ENCODE measurements at regions not wholly inside any gene's neighbourhood (a gene's known extent, or its start where the extent isn't known, plus 50 kb on each side); places are given as distances from the start of the nearest gene placed in this dataset.

DNA sequence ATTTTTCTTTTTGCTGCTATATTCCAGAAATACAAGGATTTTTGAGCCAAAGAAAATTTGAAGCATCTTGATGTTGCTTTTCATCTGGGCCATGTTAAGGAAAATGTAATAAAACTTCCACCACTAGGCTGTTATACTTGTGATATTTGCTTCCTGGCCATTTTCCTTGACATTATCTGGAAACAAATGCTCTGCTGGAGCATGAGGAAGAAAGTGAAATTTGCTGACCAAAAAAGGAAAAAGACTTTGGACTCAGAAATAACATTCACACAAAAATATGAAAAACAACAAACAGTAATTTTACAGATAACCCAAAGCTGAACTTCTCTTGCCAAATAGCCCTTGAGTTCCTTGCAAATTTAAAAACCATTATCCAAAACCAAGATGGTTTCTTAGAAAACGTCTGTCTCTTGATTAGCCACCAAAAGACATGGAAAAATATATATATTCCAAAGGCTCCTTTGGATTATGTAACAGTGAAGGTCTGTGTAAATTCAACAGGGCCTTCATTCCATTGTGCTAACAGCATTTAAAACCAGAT, 344.5 kb downstream of the LMX1A start:
- Histone ChIP-seq H3K9me1 (ENCODE audit: control insufficient read depth, insufficient read depth, low read length) (no peaks in the 10 kb centered on the region), H4K20me1 (replicated peaks; ENCODE audit: control insufficient read depth, insufficient read depth, low read length) (no peaks in the 10 kb centered on the region), H3K9me3 (replicated peaks; ENCODE audit: control insufficient read depth, insufficient read depth, low read depth, low read length) (no peaks in the 10 kb centered on the region), H3K79me2 (ENCODE audit: control insufficient read depth, insufficient read depth, low read length) (no peaks in the 10 kb centered on the region), H3K27me3 (ENCODE audit: control insufficient read depth in 2 of 2, insufficient read depth in 2 of 2, low read length in 2 of 2) (no peaks in the 10 kb centered on the region), H3K4me2 (ENCODE audit: insufficient read depth, low read length) (no peak overlapping the region), H3K27ac (ENCODE audit: extremely low read depth, low read depth, low read length) (no peak overlapping the region), H3K9ac (ENCODE audit: insufficient read depth in 1 of 2, low read depth in 2 of 2, low read length in 2 of 2) (no peak overlapping the region), H3K4me1 (replicated peaks in 1 of 2; ENCODE audit: control insufficient read depth in 2 of 2, insufficient read depth in 2 of 2, low read length in 2 of 2) (no peaks in the 10 kb centered on the region), H3K4me3 (no peak overlapping the region), H3K36me3 (ENCODE audit: control insufficient read depth, insufficient read depth, low read length) (no peaks in the 10 kb centered on the region), H2AFZ (ENCODE audit: low read depth, low read length) (no peak overlapping the region)
- DNase-seq (ENCODE audit: extremely low read depth in 1 of 4, low spot score in 3 of 4): no peak
- in situ Hi-C loops (cut with MboI) (no loop called here), intact Hi-C loops (cut with micrococcal nuclease) (no loop called here)
- WGBS (ENCODE audit: insufficient coverage, low coverage, missing lambda C conversion rate): 0% methylated on average over 1 of the region's 1 CpG
- no peak for FAIRE-seq
- BruUV-seq (replicated peaks): no TSS peak
- ChIA-PET CTCF (ENCODE audit: low intra/inter-chr PET ratio) (no interaction called here), POLR2A (no interaction called here)
- ATAC-seq: no peak
- TF ChIP-seq SAFB (IDR thresholded peaks at IDR 0.05; ENCODE audit: borderline replicate concordance, low read depth, low read length): no peak
- no peak for TF ChIP-seq ZNF717 (CRISPR knock-in tag; IDR thresholded peaks at IDR 0.05)
- TF ChIP-seq, protein P1, sequence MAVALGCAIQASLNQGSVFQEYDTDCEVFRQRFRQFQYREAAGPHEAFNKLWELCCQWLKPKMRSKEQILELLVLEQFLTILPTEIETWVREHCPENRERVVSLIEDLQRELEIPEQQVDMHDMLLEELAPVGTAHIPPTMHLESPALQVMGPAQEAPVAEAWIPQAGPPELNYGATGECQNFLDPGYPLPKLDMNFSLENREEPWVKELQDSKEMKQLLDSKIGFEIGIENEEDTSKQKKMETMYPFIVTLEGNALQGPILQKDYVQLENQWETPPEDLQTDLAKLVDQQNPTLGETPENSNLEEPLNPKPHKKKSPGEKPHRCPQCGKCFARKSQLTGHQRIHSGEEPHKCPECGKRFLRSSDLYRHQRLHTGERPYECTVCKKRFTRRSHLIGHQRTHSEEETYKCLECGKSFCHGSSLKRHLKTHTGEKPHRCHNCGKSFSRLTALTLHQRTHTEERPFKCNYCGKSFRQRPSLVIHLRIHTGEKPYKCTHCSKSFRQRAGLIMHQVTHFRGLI (CRISPR knock-in tag; IDR thresholded peaks at IDR 0.05): no peak
- TF ChIP-seq RB1 (IDR thresholded peaks at IDR 0.05; ENCODE audit: low read depth): no peak
- TF ChIP-seq MEIS2 (IDR thresholded peaks at IDR 0.05; ENCODE audit: partially characterized antibody): no peak
- TF ChIP-seq, protein P2, sequence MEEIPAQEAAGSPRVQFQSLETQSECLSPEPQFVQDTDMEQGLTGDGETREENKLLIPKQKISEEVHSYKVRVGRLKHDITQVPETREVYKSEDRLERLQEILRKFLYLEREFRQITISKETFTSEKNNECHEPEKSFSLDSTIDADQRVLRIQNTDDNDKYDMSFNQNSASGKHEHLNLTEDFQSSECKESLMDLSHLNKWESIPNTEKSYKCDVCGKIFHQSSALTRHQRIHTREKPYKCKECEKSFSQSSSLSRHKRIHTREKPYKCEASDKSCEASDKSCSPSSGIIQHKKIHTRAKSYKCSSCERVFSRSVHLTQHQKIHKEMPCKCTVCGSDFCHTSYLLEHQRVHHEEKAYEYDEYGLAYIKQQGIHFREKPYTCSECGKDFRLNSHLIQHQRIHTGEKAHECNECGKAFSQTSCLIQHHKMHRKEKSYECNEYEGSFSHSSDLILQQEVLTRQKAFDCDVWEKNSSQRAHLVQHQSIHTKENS (CRISPR knock-in tag; IDR thresholded peaks at IDR 0.05): no peak
- TF ChIP-seq PRMT5 (CRISPR knock-in tag; IDR thresholded peaks at IDR 0.05): no peak
- no peak for TF ChIP-seq XRCC4 (IDR thresholded peaks at IDR 0.05; ENCODE audit: extremely low read depth, insufficient read depth, insufficient read length)
- no peak for TF ChIP-seq ZEB2 (IDR thresholded peaks at IDR 0.05)
- TF ChIP-seq FOXK1 (CRISPR knock-in tag; IDR thresholded peaks at IDR 0.05; ENCODE audit: borderline replicate concordance): no peak
- TF ChIP-seq NR1H2 (CRISPR knock-in tag; IDR thresholded peaks at IDR 0.05): no peak
- no peak for TF ChIP-seq EZH2 (IDR thresholded peaks at IDR 0.05; ENCODE audit: borderline replicate concordance, low read depth, low read length)
- TF ChIP-seq, protein P3, sequence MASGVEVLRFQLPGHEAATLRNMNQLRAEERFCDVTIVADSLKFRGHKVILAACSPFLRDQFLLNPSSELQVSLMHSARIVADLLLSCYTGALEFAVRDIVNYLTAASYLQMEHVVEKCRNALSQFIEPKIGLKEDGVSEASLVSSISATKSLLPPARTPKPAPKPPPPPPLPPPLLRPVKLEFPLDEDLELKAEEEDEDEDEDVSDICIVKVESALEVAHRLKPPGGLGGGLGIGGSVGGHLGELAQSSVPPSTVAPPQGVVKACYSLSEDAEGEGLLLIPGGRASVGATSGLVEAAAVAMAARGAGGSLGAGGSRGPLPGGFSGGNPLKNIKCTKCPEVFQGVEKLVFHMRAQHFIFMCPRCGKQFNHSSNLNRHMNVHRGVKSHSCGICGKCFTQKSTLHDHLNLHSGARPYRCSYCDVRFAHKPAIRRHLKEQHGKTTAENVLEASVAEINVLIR (CRISPR knock-in tag; IDR thresholded peaks at IDR 0.05): no peak
